ENCODE measurements at regions not wholly inside any gene's neighbourhood (a gene's known extent, or its start where the extent isn't known, plus 50 kb on each side); places are given as distances from the start of the nearest gene placed in this dataset.
"Not testable (repeated sequence)": the region's sequence is repeated elsewhere in the genome, so short reads cannot be mapped to it uniquely, and the experiment has no call there.

DNA sequence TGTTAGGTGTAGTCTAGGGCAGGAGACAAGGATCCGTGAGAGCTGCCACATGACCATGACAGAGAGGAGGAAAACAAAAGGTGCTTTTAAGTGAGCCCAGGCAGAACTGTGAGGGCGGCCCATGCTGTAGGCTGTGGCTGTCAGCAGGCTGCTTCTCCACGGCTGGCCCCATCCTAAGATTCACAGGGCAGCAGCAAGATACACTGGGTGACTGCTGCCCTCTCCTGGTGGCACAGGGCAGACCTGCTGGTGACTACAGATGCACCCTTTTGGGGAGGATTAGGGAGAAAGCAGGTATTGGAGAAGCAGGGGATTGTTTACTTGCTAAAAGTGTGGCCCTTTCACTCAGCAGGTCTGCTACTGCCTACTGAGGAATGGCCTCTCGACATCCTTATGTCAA, 112.2 kb upstream of the CCZ1B start:
- DNase-seq (ENCODE audit: low read depth in 2 of 2): not testable (repeated sequence)

DNA sequence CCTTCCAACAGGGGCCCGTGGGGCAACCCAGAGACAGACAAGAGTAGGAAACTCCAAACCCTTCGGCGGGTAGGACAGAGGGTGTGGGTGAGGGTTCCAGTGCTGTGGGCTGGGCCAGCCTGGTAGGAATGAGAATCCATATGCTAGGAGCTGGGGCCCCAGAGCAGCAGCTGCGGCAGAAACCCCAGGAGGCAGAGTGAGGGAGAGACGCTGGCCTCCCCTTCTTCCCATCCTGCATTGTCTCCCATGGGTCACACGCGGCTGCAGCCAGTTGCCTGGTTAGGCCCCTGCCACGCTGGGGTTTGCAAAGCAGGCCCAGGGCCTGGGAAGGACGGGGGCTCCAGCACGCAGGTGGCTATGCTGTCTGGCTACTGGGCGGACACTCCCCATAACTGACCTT, 113.1 kb upstream of the CCZ1B start:
- DNase-seq (ENCODE audit: low read depth in 2 of 2): not testable (repeated sequence)

DNA sequence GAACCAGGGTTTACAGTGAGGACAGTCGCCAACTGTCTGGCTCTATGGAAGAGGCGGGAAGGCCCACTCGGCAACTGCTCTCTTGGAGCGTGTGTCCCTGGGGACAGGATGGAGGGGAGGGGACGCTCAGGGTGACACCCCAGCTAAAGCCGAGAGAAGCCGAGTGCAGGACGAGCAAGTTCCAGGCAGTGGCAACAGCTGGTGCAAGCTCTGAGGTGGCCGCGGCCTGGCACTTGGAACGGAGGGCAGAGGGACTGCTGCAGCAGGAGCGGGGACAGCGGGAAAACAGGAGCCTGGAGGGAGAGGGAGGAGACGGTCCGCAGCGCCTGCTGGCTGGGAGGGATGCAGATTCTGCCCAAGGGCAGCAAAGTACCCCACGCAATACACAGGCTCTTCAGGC, 113.8 kb upstream of the CCZ1B start:
- DNase-seq (ENCODE audit: low read depth in 2 of 2): not testable (repeated sequence)

GRCh38 chr7:6946873-6947272, 120.8 kb upstream of the CCZ1B start:
- DNase-seq (ENCODE audit: low read depth in 2 of 2): not testable (repeated sequence)

DNA sequence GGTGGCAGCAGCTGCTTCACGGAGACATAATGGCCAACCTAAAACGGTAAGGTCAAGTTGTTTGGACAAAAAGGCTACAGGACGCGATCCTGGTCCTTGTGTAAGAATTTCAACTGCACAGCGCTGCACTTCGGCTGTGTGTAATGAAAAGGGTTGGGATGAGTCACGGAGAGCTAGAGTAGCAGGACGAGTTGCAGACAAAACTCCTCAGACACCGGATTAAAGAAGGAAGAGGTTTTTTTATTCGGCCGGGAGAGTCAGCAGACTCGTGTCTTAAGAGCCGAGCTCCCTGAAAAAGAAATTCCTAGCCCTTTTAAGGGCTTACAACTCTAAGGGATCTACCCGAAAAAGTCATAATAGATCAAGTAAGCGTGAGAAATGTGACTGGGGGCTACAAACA, 124.2 kb upstream of the CCZ1B start:
- DNase-seq (ENCODE audit: low read depth in 2 of 2): not testable (repeated sequence)

GRCh38 chr7:6951553-6951952, 125.5 kb upstream of the CCZ1B start:
- not testable (repeated sequence) for DNase-seq (ENCODE audit: low read depth in 2 of 2)

DNA sequence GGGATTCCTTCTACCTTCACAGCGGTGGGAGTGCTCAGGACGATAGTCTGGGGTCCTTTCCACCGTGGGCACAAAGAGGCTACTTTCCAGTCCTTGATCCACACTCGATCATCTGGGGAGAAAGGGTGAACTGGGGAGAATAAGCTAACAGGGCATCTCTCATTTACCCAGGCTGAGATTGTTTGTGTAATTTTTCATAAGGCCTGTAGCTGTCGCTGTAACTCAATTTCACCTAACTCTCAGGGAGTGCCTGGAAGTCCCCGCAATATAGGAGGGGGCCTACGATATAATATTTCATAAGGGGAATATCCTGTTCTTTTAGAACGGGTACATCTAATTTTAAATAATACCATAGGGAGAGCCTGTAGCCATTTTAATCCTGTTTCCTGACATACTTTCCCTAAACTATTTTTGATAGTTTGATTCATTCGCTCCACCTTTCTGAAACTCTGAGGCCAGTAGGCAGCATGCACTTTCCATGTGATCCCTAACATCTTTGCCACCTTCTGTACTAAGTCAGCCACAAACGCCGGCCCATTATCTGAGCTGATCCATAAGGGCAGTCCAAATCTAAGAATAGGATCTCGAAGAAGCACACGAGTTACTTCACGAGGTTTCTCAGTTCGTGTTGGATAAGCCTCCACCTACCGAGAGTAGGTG, 127.2 kb upstream of the CCZ1B start:
- not testable (repeated sequence) for DNase-seq (ENCODE audit: low read depth in 2 of 2)

DNA sequence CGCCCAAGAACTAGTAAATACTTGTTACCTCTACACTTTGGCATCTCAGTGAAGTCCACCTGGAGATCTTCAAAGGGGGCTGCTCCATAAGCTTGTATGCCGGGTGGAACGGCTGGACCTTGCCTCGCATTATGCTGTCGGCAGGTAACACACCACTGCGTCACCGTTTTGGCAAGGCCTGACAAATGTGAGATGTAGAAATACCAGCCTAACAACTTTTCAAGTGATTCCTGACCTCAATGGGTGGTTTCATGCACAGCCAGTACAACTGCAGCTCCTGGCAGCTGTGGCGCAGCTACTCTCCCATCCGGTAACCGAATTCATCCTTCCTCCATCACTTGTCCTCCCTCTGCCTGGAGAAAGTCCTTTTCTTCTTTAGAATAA, 127.7 kb upstream of the CCZ1B start:
- not testable (repeated sequence) for DNase-seq (ENCODE audit: low read depth in 2 of 2)

- not testable (repeated sequence) for DNase-seq (ENCODE audit: low read depth in 2 of 2)
Observed at GRCh38 chr7:6955385-6955784, 129.3 kb upstream of the CCZ1B start.

DNA sequence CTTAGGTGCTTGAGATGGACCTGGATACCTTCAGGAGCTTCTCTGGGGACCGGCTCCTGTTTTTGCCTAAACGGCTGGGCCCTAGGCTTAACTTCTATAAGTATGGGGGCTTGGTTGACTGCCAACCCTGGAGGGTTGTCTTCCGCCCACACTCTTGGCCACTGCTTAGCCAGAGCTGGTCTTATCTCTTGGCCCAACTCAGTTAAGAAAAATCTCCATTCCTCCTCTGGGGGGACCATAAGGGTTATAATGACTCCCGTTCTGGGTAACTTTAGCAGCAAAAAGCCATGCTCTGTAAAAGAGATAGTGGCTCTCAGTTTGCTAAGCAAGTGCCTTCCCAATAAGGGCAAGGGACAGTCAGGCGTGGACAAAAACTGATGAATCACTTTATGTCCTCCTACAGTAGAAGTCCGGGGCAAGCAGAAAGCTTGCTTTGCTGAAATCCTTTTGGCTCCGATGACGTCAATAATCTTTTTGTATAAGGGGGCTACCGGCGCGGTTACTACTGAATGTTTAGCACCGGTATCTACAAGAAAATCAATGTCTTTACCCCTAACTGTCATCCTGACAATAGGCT, 130.0 kb upstream of the CCZ1B start:
- not testable (repeated sequence) for DNase-seq (ENCODE audit: low read depth in 2 of 2)

- DNase-seq (ENCODE audit: low read depth in 2 of 2): not testable (repeated sequence)
Observed at GRCh38 chr7:6958371-6958770, 132.3 kb upstream of the CCZ1B start.

- not testable (repeated sequence) for DNase-seq (ENCODE audit: low read depth in 2 of 2)
Observed at GRCh38 chr7:6959942-6960341, 133.9 kb upstream of the CCZ1B start.

DNA sequence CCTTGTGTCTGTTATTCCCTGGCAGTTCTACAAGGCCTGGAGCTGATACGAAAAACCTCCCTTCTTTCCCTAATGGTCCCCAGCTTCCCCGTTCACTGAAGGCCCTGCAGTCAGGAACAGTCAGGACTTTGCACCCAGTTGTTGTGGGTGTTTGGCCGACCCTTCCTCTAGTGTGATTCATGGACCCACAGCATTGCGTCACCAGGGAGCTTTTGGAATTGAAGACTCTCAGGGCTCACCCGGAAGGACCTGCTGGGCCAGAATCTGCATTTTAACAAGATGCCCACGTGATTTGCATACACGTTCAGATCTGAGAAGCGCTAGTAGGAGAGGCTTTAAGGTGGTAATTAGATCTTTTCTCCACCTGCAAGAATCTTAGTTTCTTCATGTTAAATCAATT, 136.8 kb upstream of the CCZ1B start:
- DNase-seq (ENCODE audit: low read depth in 2 of 2): not testable (repeated sequence)

- peak; percentile 8 to 32 for DNase-seq (ENCODE audit: low read depth in 2 of 2)
Observed at GRCh38 chr7:6965051-6965450, 139.0 kb upstream of the CCZ1B start.

DNA sequence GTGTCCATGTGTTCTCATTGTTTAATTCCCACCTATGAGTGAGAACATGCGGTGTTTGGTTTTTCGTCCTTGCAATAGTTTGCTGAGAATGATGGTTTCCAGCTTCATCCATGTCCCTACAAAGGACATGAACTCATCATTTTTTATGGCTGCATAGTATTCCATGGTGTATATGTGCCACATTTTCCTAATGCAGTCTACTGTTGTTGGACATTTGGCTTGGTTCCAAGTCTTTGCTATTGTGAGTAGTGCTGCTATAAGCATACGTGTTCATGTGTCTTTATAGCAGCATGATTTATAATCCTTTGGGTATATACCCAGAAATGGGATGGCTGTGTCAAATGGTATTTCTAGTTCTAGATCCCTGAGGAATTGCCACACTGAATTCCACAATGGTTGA, 144.1 kb upstream of the CCZ1B start:
- DNase-seq (ENCODE audit: low read depth in 2 of 2): not testable (repeated sequence)

DNA sequence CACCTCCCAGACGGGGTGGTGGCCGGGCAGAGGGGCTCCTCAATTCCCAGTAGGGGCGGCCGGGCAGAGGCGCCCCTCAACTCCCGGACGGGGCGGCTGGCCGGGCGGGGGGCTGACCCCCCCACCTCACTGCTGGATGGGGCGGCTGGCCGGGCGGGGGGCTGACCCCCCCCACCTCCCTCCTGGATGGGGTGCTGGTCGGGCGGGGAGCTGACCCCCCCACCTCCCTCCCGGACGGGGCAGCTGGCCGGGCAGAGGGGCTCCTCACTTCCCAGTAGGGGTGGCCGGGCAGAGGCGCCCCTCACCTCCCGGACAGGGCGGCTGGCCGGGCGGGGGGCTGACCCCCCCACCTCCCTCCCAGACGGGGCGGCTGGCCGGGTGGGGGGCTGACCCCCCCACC, 148.8 kb upstream of the CCZ1B start:
- DNase-seq (ENCODE audit: low read depth in 2 of 2): not testable (repeated sequence)

- not testable (repeated sequence) for DNase-seq (ENCODE audit: low read depth in 2 of 2)
Observed at GRCh38 chr7:6975346-6975745, 149.3 kb upstream of the CCZ1B start.

DNA sequence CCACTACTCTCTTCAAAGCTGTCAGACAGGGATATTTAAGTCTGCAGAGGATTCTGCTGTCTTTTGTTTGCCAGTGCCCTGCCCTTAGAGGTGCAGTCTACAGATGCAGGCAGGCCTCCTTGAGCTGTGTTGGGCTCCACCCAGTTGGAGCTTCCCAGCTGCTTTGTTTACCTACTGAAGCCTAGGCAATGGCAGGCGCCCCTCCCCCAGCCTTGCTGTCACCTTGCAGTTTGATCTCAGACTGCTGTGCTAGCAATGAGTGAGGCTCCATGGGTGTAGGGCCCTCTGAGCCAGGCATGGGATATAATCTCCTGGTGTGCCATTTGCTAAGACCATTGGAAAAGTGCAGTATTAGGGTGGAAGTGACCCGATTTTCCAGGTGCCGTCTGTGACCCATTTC, 151.3 kb upstream of the CCZ1B start:
- DNase-seq (ENCODE audit: low read depth in 2 of 2): not testable (repeated sequence)

GRCh38 chr7:6978326-6978725, 152.3 kb upstream of the CCZ1B start:
- DNase-seq (ENCODE audit: low read depth in 2 of 2): not testable (repeated sequence)

DNA sequence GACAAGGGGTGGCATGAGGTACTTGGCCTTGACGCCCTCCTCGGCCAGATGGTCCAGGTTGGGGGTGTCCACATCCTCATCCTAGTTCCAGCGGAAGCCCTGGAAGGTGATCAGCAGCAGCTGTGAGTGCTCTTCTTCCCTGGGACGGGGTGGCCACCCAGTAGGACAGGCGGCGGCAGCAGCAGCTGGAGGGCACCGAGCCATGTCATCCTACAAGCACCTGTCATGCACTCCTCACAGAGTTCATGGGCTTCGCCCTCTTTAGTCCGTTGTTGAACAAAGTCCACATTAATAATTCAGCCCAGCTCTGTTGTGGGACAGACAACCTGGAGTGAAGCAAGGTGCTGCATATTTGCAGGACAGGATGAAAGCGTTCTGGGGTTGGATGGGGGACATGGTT, 153.4 kb upstream of the CCZ1B start:
- not testable (repeated sequence) for DNase-seq (ENCODE audit: low read depth in 2 of 2)

DNA sequence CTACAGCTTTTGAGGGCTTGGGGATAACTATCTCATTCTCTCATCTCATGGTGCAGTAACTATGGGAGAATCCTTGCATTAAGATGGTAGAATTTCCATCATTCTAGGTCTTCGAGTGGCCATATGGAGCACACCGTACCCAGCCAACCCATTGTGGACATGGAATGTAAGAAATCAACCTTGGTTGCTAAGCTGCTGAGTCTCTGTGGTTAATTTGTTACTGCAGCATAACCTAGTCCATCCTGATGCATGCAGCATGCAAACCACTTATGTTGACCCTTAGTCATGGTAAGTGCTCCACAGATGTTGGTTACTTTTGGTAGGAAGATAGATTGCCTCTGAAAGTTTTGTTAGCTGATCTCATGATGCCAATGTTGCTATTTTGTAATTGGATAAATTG, 156.3 kb upstream of the CCZ1B start:
- DNase-seq (ENCODE audit: low read depth in 2 of 2): not testable (repeated sequence)

DNA sequence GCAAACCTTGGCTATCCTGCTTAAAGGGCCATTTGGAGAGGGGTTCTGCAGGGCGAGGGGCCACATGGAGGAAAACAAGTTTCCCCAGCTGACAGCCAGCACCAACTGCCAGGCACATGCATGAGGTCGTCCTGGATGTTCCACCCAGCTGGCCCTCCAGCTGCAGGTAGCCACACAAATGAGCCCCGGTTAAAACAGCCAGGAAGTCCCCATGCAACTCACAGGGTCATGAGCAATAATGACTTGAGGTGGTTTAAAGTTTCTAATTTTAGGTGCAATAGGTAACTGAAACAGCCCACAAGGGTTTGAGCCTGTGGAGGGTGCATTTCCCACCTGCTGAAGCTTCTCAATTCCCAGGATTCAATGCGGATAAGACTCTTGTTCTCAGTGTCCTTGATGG, 160.8 kb upstream of the CCZ1B start:
- not testable (repeated sequence) for DNase-seq (ENCODE audit: low read depth in 2 of 2)

DNA sequence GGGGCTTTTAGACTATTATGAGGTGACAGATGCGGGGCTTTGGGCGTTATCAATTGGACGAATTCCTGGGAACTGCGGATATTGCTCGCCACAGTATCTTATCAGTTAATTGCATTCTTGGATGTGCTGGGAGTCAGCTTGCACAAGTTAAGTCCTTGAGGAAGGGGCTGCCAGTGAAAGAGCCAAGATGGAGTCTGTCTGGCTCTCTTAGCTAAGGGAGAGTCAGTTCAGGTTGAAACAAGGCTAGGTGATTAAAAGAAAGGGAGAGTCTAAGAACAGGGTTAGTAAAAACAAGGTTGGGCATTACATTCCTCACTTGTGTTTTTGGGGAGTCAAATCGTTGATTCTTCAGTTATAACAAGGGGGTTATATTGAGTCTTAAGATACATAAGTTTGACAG, 162.5 kb upstream of the CCZ1B start:
- not testable (repeated sequence) for DNase-seq (ENCODE audit: low read depth in 2 of 2)

- not testable (repeated sequence) for DNase-seq (ENCODE audit: low read depth in 2 of 2)
Observed at GRCh38 chr7:6989968-6990367, 163.9 kb upstream of the CCZ1B start.
